Lower leg skin (tissue), 3 donors: ENCODE measurements at regions not wholly inside any gene's neighbourhood (a gene's known extent, or its start where the extent isn't known, plus 50 kb on each side); places are given as distances from the start of the nearest gene placed in this dataset.

Experiments
- CTCF ChIP-seq, 3 donors: fragments of 450-650 bp; IDR thresholded peaks; one replicate each; pipeline ENCODE4 v1.5.1; 2016; ENCODE audit warnings: antibody characterized with exemption in 3 of 3, mild to moderate bottlenecking in 3 of 3, moderate library complexity in 2 of 3
- POLR2A ChIP-seq, 2 donors: fragments of 450-650 bp; IDR thresholded peaks; one replicate each; pipeline ENCODE4 v1.6.1; 2016 to 2017; ENCODE audit warnings: antibody characterized with exemption in 2 of 2, mild to moderate bottlenecking in 1 of 2, moderate library complexity in 1 of 2

GRCh38 chr12:98387444-98387843 lies 127.9 kb upstream of the TMPO start:
- TF ChIP-seq CTCF (IDR thresholded peaks at IDR 0.05) (no peak), POLR2A (IDR thresholded peaks at IDR 0.05) (no peak)
